Renal cortical epithelial cell (primary cell): ENCODE measurements at regions not wholly inside any gene's neighbourhood (a gene's known extent, or its start where the extent isn't known, plus 50 kb on each side); places are given as distances from the start of the nearest gene placed in this dataset.

Experiments used
- DNase-seq: peaks from one replicate; pipeline ENCODE4 v3.0.0-alpha.2; 2011; ENCODE audit warnings: low read depth

- DNase-seq, result peak; percentile 81
Measured at GRCh38 chr5:135139381-135140134, 105.5 kb upstream of the PITX1 start.

- no peak for DNase-seq
Measured at GRCh38 chr5:135138116-135138850, 104.3 kb upstream of the PITX1 start.

- no peak for DNase-seq
Measured at GRCh38 chr5:135137146-135137915, 103.3 kb upstream of the PITX1 start.

- no peak for DNase-seq
Measured at GRCh38 chr5:135136546-135136945, 102.5 kb upstream of the PITX1 start.

- DNase-seq, result peak; percentile 15
Measured at GRCh38 chr5:135135530-135136226, 101.7 kb upstream of the PITX1 start.

GRCh38 chr5:135134691-135135381 is 100.8 kb upstream of the PITX1 start:
- no peak for DNase-seq

GRCh38 chr5:135133698-135134515 is 99.9 kb upstream of the PITX1 start:
- no peak for DNase-seq

- no peak for DNase-seq
Measured at GRCh38 chr5:135133181-135133580, 99.2 kb upstream of the PITX1 start.

GRCh38 chr5:135131801-135132680 is 98.0 kb upstream of the PITX1 start:
- no peak for DNase-seq

GRCh38 chr5:135130261-135131215 is 96.5 kb upstream of the PITX1 start:
- no peak for DNase-seq

DNA sequence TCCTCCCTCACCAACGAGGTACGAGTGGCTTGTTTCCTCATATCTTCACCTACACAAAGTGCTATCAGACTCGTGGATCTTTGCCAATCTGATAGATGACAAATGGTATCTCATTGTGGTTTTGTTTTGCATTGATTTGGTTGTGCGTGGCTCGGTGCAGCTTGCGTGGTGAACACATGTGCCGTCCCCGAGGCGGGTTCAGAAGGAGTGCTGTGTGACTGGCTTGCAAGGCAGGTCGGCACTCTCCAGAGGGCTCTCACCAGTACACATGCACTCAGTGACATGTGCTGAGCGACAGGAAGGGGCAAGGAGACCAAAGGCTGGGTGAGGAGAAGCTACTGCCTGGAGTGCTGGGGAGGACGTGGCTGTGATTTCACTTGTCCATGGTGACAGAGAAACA is 95.3 kb upstream of the PITX1 start:
- no peak for DNase-seq

DNA sequence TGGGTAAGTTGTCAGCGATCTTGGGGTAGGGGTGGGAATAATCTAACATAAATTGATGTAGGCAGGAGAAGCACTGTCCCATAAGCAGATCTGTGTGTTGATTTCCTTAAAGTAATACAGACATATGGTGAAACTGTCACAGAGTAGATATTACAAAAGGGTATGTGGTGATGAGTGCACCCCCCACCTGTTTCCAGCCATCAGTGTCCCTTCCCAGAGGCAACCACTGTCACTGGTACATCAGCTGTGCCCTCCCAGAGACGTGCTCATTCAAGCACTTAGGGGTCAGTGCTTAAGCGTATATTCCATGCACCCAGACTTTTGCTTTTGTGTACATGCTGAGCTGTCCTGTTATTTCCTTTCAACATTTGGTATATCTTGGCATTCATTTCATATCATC is 94.3 kb upstream of the PITX1 start:
- DNase-seq, result no peak

GRCh38 chr5:135127439-135128240 is 93.6 kb upstream of the PITX1 start:
- peak; percentile 36 for DNase-seq

GRCh38 chr5:135126688-135127438 is 92.8 kb upstream of the PITX1 start:
- peak; percentile 84 for DNase-seq

GRCh38 chr5:135124724-135125123 is 90.7 kb upstream of the PITX1 start:
- no peak for DNase-seq

DNA sequence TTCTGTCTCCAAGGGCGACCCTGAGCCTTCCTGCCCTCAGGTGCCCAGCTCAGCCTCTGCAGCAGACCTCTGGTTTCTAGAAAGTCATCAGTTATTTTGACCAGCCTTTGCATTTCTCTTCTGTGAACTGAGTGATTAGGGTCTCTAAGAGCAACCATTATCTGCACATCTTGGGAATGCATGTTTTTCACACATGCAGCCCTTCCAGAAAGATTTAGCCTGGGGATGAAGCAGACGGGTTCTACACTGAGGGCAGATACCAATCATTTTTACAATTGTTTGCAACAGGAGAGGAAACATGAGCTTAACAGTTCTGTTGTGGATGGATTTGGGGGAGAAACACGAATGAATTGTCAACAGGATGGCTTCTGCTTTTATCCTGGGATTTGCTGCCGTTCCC is 90.1 kb upstream of the PITX1 start:
- no peak for DNase-seq

- DNase-seq, result no peak
Measured at GRCh38 chr5:135122797-135123196, 88.8 kb upstream of the PITX1 start.
